ENCODE measurements at regions not wholly inside any gene's neighbourhood (a gene's known extent, or its start where the extent isn't known, plus 50 kb on each side); places are given as distances from the start of the nearest gene placed in this dataset.

- no peak for DNase-seq
Observed at GRCh38 chr13:73883162-73883561, 251.0 kb downstream of the KLF12 start.

DNA sequence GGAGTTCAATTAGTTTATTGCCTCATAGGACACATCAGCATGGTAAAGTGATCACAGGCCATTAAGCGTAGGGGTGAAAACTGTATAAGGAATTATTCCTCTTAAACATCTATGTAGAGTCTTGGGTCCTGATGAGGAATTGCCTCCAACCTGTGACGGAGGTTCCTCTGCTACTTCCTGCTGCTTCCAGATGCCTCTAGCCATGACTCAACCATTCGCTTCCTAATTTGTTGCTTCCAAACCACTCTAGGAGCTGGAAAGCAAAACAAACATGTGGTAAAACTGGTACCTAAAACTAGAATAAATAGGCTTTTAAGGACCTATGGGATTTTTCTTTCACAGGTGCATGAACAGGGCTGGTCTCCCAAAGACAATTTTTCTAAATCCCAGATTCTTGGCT lies 253.8 kb downstream of the KLF12 start:
- no peak for DNase-seq

- peak in 1 of 6 experiments; percentile 9 for DNase-seq
Observed at GRCh38 chr13:73879346-73880015, 254.7 kb downstream of the KLF12 start.

DNA sequence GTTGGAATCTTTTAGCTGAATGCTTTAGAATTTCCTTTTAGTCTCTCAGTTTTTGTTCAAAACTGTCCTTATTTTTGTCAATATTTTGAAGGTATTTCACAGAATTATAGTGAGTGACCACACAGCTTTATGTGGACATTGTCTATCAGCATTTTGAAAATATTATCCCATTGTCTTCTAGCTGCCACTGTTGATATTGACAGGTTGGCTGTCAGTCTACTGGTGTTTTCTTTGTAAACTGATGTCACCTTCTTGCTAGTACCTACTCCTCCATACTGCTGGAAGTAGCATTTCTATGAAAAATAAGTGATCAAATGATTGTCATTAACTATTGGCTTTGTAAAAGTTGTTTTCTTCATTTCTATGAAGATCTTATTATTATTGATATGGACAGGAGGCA lies 256.8 kb downstream of the KLF12 start:
- no peak for DNase-seq

GRCh38 chr13:73876323-73876722 lies 257.9 kb downstream of the KLF12 start:
- no peak for DNase-seq

DNA sequence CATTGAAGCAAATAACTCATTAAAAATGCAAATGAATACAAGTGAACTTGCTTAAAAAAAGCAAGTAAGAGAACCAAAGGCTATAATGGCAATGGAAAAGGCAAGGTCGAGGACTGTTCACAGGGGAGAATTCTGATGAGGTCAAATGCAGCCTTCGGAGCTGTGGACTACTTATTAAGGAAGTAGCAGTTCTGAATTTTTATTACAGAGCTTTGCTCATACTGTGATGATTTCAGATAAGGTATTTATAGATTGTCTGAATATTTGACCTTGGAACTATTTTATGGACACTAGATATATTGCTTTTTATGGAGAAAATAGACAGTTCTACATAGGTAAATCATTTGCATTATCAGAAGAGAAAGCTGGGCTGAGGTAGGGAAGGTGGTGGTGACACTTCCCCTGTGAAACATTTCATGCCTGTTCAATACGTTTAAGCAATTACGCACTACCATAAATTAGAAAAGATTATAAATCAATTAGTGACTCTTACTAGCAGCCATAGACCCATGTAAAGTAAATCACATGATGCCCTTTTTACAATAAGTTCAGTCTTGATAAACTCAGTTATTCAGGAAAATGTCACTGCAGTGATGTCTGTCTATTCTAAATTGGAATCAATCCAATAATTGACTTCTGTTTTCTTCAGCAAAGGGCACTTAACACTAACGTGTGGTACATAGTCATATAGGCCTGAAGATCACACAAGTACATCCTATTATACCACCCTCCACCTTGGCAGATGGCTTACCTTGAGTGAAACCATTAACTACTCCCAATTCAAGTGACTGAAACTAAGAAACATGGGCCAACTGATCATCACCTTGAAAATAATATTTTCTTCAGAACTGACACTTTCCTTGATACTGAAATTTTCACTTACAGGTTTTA lies 260.0 kb downstream of the KLF12 start:
- DNase-seq = no peak

GRCh38 chr13:73872397-73872796 lies 261.8 kb downstream of the KLF12 start:
- no peak for DNase-seq

DNA sequence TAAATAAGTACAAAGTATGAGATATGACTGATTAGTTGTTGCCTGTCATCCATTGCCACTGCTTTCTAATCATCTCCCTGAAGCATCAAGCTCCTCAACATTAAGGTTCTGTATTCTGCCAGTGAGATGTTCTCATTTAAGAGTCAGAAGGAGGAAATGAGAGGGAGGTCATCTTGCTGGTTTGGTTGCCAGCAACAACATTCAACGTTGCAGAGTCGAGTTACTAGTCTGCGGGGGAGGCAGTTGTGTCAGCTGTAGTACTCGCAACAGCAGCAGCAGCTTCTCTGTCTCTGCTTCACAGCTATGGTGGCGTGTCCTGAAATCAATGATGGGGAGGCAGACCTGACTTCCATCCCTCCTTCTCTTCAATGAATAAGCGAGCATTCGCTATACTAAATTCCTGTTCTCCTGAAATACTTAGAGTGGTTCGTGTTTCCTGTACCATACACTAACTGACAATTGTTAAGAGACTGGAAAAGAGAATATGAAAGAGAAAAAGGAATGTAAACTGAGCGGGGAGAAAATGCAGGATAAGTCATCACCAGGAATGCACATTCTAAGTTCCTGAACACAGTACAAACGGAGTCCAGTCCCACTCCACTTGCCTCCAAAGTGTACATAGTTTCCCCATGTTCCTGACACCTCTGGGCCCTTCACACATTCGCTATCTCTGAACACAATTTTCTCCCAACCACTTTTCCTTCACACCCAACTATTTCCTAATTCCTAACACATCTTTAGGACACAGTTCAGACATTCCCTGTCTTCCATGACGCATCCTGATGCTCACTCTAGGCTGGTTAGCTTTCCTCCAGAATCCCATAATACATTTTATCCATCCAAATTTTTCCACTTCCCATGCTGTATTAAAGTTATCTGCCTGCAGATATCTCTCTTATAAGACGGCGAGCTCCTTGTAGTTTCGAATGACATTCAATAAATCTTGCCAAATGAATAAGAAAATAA lies 263.0 kb downstream of the KLF12 start:
- DNase-seq = peak in 1 of 6 experiments; percentile 3

- DNase-seq = no peak
Observed at GRCh38 chr13:73870036-73870741, 264.0 kb downstream of the KLF12 start.

GRCh38 chr13:73865027-73865426 lies 269.2 kb downstream of the KLF12 start:
- no peak for DNase-seq

DNA sequence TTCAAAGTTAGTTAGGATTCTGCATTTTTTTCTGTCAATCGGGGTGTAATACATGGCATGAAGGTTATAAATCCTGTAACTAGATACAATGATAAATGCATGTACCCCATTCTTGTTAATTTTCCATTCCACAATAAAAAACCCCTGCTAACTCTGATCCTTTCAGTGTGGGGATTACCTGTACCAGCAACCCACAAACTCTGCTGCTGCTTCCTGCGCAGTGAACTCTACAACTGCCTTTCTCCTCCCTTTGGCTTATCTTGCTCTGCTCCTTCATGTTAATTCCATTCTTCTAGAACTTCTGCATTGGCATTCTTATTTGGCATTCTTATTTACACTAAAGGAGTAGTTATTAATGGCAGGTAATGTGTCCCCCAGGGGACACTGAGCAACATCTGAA lies 273.1 kb downstream of the KLF12 start:
- DNase-seq = no peak

GRCh38 chr13:73860501-73860900 lies 273.7 kb downstream of the KLF12 start:
- DNase-seq = no peak

DNA sequence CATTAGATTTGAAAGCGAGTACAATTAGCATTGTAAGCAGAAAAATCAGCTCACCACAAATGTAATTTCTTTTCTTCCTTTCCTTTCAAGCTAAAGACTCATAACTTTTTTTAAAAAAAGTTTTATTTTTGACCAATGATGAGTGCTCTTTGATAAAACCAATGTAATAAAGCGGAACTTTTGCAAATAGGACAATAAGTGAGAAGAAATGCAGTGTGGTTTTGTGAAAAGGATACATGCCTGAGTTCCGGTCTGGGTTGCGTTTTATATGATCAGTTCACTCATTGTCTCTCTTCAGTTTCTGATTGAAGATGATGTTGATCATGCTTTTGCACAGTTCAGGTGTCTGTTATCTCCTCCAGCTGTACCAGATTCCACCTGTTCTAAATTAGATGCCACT lies 274.4 kb downstream of the KLF12 start:
- DNase-seq = no peak

DNA sequence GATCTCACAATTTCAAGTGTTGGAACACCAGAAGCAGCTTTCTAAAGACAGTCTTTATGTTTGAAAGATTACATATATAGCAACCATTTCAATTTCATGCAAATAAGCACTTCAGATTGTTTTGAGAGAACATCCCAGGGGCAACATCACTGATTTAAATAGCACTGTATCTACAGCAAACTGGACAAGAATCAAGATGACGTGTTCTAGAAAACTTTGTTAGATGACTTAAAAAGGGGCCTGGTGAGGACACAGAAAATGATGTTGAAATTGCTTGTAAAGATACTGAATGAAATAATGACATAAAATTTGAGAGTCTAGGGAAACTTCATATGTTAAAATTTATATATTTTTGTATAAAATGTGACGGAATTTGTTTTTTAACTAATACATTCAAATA lies 277.1 kb downstream of the KLF12 start:
- no peak for DNase-seq

DNA sequence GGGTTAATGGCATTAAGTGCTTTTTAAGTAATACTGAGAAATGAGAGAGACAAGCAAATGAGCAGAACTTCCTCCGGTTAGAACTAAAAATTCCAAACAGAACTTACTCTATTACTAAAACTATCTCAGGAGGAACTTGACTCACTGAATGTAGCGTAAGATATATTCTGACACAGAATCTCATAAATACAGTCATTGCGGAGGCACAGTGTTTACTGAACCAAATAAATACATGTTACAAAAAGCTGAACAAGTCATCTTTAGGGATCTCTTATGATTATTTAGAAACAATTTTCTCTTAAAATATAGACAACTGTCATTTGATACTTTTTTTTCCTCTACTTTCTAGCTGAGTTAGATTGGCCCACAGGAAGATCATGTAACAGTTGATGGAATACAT lies 283.1 kb downstream of the KLF12 start:
- DNase-seq = no peak

DNA sequence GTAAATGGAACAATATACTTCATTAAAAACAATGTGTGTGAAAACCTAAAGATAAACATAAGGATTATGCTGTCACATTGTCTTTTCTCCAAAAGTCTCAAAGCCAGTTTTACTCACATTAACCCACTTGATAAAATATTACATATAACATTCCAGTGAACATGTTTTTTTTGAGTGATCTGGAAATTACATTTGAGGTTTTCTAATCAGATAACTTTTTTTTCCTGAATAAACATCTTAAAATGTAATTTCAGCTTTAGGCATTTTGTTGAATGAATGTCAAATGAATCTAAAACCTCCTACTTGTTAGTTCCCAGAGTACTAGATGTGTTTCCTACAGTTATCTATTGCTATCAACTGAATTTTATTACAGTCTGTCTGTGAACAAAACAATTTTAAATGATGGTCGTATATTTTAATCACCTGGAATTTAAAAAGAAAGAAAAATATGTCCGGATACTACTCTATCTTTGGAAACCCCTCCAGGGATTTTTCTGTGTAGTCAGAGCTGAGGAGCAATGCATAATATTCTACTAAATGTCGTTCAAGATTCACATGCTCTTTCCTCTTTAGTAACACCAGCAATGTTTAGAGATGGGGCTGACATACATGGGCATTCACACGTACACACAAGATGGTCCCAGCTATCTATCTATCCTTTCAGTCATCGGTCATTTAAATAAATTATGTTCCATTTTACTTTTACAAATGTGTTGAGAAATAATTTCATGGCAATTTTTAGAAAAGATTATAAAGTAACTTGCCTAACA lies 283.9 kb downstream of the KLF12 start:
- no peak for DNase-seq

GRCh38 chr13:73849292-73849691 lies 284.9 kb downstream of the KLF12 start:
- peak in 3 of 6 experiments; percentile 1 to 10 (median 8) for DNase-seq

GRCh38 chr13:73844986-73845385 lies 289.2 kb downstream of the KLF12 start:
- DNase-seq = no peak

- no peak for DNase-seq
Observed at GRCh38 chr13:73842626-73843025, 291.6 kb downstream of the KLF12 start.

GRCh38 chr13:73842184-73842583 lies 292.0 kb downstream of the KLF12 start:
- DNase-seq = no peak

GRCh38 chr13:73837147-73837546 lies 297.1 kb downstream of the KLF12 start:
- DNase-seq = no peak
